AG04450 (cell line): ENCODE measurements at regions not wholly inside any gene's neighbourhood (a gene's known extent, or its start where the extent isn't known, plus 50 kb on each side); places are given as distances from the start of the nearest gene placed in this dataset.

ENCODE experiments used
- CTCF ChIA-PET: fragments of 300-600, 350-600 bp; formaldehyde crosslinking; extraction: SDS; loops from one replicate; lab custom pipeline; 2022; ENCODE audit warnings: antibody characterized with exemption, inconsistent platforms; lab: Charles Lee
- POLR2A ChIA-PET: fragments of 350-600 bp; formaldehyde crosslinking; extraction: SDS; loops from one replicate; lab custom pipeline; 2021; ENCODE audit warnings: antibody characterized with exemption, inconsistent platforms; lab: Yijun Ruan, JAX
- DNase-seq: peaks from one replicate; pipeline ENCODE4 v3.0.0-alpha.2; 2011; ENCODE audit warnings: low read depth, low spot score
- H3K27ac ChIP-seq: one replicate; pipeline ENCODE4 v1.5.1; 2012; ENCODE audit warnings: low read depth, low read length, control low read depth
- H3K27me3 ChIP-seq: one replicate; pipeline ENCODE4 v1.6.0; 2012; ENCODE audit warnings: low read length; ENCODE audit not compliant: control insufficient read depth, insufficient read depth
- H3K4me3 ChIP-seq: 2 replicates; pipeline ENCODE4 v1.5.1; 2011; ENCODE audit warnings: mild to moderate bottlenecking, low read depth, low read length, control low read depth
- H3K9me3 ChIP-seq: 2 replicates; pipeline ENCODE4 v1.5.1; 2012; ENCODE audit warnings: low read length; ENCODE audit not compliant: control insufficient read depth, insufficient read depth
- TF ChIP-seq, protein P1 (sequence below): IDR thresholded peaks from 2 replicates; pipeline ENCODE4 v1.5.1; 2011; ENCODE audit warnings: low read depth, low read length, control low read depth, inconsistent platforms

DNA sequence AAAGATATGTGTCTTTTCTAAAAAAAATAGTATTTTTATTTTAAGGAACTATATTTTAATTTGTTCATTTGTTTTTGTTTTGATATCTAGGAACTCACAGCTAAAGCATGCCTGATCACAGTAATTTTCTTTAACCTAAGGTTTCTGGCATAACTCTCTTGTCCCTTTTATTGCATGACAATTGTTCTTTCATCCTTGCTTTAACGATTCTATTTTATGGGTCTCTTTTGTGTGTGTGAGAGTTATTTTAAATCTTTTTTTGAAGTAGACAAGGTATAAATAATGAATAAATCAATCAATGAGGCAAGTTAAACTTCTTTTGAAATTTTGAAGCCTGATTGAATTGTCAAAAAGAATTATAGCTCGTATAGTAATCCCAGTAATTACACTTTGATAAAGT is 747.8 kb upstream of the GOLIM4 start:
- TF ChIP-seq, protein P1, sequence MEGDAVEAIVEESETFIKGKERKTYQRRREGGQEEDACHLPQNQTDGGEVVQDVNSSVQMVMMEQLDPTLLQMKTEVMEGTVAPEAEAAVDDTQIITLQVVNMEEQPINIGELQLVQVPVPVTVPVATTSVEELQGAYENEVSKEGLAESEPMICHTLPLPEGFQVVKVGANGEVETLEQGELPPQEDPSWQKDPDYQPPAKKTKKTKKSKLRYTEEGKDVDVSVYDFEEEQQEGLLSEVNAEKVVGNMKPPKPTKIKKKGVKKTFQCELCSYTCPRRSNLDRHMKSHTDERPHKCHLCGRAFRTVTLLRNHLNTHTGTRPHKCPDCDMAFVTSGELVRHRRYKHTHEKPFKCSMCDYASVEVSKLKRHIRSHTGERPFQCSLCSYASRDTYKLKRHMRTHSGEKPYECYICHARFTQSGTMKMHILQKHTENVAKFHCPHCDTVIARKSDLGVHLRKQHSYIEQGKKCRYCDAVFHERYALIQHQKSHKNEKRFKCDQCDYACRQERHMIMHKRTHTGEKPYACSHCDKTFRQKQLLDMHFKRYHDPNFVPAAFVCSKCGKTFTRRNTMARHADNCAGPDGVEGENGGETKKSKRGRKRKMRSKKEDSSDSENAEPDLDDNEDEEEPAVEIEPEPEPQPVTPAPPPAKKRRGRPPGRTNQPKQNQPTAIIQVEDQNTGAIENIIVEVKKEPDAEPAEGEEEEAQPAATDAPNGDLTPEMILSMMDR, result no peak
- no peak for DNase-seq
- ChIA-PET POLR2A (no interaction called here), CTCF (interaction anchor here (2.0 kb wide), 1 partner anchor 632 kb away, joined by 6 read pairs; no protein-coding TSS in a partner anchor)
- Histone ChIP-seq H3K4me3 (no peak overlapping the region), H3K27me3 (peaks cover 3% of the 10 kb centered on the region), H3K27ac (no peak overlapping the region), H3K9me3 (no peaks in the 10 kb centered on the region)

DNA sequence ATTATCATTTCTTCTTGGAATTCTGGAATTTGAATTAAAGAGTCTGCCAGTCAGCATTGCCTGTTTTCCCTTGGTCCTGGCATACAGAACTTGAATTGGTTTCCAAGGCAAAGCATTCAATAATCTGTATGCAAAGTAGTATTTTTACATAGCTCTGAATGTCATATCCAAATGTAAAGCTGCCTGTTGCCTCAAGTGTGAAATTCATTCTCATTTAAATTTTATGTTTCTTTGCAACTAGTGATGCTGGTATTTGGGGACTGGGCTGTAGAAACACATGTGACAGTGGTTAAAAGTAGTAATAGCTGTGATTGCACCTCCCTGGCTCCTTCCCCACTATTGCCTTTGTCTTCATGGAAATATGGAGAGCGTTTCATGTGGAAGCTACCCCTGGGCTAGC is 743.9 kb upstream of the GOLIM4 start:
- no peak for DNase-seq
- TF ChIP-seq, protein P1, result no peak
- Histone ChIP-seq H3K9me3 (no peaks in the 10 kb centered on the region), H3K27me3 (peaks cover under 1% of the 10 kb centered on the region), H3K27ac (no peak overlapping the region), H3K4me3 (no peak overlapping the region)
- ChIA-PET CTCF (interaction anchor here (0.6 to 2.3 kb wide), 4 partner anchors 28 to 1184 kb away, joined by 3 to 11 read pairs (median 4); no protein-coding TSS in a partner anchor), POLR2A (no interaction called here)

DNA sequence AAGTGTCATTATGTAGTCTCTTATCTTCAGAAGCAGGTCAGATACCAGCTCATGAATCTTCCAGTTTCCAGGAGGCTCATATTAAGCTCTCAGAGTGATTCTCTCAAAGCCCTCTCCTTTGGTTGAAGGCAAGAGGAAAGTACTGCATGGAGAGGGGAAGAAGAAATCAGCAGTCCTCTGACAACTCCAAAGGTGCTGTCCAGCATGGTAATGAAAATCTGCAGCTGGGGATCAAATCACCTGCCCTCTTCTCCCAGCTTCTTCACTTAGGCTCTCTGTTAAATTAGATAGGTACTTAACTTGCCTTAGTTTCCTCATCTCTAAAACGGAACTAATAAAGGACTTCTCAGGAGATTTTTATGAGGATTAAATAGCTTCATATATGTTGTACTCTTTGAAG is 738.8 kb upstream of the GOLIM4 start:
- Histone ChIP-seq H3K4me3 (no peak overlapping the region), H3K9me3 (no peaks in the 10 kb centered on the region), H3K27ac (no peak overlapping the region), H3K27me3 (no peaks in the 10 kb centered on the region)
- POLR2A ChIA-PET, result interaction anchor here (0.5 kb wide), 1 partner anchor 326 kb away, joined by 3 read pairs; no protein-coding TSS in a partner anchor
- CTCF ChIA-PET, result interaction anchor here (0.6 to 1.4 kb wide), 3 partner anchors 12 to 387 kb away, joined by 3 to 5 read pairs (median 4); no protein-coding TSS in a partner anchor
- TF ChIP-seq, protein P1, result no peak
- DNase-seq, result no peak

DNA sequence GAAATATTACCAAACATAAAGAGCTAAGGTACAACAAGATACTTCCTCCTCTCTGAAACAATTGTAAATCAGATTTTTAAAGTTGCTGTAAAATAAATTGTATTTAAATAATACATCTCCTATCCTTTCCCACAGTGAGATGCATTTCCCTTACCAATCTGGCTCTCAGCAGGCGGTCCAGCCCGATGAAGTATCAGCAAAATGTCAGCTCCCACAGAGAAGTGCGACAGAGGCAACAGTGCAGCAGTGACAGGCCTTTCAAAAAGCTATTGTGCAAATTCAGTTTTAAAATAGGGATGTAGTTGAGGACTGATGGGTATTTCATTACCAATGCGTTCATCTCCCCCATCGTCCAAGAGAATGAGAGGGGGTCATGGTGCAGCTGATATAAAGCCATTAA is 733.2 kb upstream of the GOLIM4 start:
- no peak overlapping the region for H3K27ac ChIP-seq
- ChIA-PET CTCF (interaction anchor here (0.7 to 2.6 kb wide), 4 partner anchors 18 to 916 kb away, joined by 3 to 7 read pairs (median 6); no protein-coding TSS in a partner anchor), POLR2A (interaction anchor here (0.7 kb wide), 1 partner anchor 935 kb away, joined by 3 read pairs; no protein-coding TSS in a partner anchor)
- no peak overlapping the region for H3K4me3 ChIP-seq
- no peaks in the 10 kb centered on the region for H3K27me3 ChIP-seq
- DNase-seq, result no peak
- no peaks in the 10 kb centered on the region for H3K9me3 ChIP-seq
- TF ChIP-seq, protein P1, result no peak

DNA sequence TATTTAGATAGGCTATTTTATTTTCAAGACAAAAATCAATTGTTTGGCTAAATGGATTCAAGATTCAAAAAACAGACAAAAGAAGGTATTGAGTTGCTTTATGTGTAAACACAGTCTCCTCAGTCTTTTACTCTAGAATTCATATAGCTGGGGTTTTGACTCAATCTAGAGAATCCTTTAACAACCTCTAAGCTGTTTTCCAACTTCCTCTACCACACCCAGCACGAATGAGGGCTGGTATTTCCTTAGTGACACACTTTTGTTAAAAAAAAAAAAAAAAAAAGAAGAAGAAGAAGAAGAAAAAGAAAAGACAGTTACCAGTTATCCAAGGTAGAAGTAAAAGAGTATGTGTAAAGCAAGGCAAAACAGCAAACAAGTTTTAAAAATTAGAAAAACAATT is 732.8 kb upstream of the GOLIM4 start:
- TF ChIP-seq, protein P1, result no peak
- H3K9me3 ChIP-seq, result no peaks in the 10 kb centered on the region
- ChIA-PET CTCF (interaction anchor here (0.6 to 2.6 kb wide), 5 partner anchors 18 to 916 kb away, joined by 3 to 7 read pairs (median 4); no protein-coding TSS in a partner anchor), POLR2A (interaction anchor here (0.7 kb wide), 1 partner anchor 936 kb away, joined by 3 read pairs; no protein-coding TSS in a partner anchor)
- no peak overlapping the region for H3K27ac ChIP-seq
- no peak overlapping the region for H3K4me3 ChIP-seq
- no peaks in the 10 kb centered on the region for H3K27me3 ChIP-seq
- no peak for DNase-seq
